KMS-11 (cell line): ENCODE measurements at regions not wholly inside any gene's neighbourhood (a gene's known extent, or its start where the extent isn't known, plus 50 kb on each side); places are given as distances from the start of the nearest gene placed in this dataset.
"Not testable (repeated sequence)": the region's sequence is repeated elsewhere in the genome, so short reads cannot be mapped to it uniquely, and the experiment has no call there.

Source experiments
- H2AFZ ChIP-seq: fragments of 200-600 bp; sonication (generic); 2 replicates; pipeline ENCODE4 v1.6.1; 2016; ENCODE audit warnings: antibody characterized with exemption, mixed run types, low read depth
- H3K27ac ChIP-seq: fragments of 200-600 bp; sonication (generic); 2 replicates; pipeline ENCODE4 v1.6.1; 2016; ENCODE audit warnings: mild to moderate bottlenecking, mixed run types
- H3K27me3 ChIP-seq: fragments of 200-600 bp; sonication (generic); 2 replicates; pipeline ENCODE4 v1.6.1; 2017; ENCODE audit warnings: mild to moderate bottlenecking, low read depth, mixed run types, moderate library complexity; ENCODE audit not compliant: insufficient read depth
- H3K36me3 ChIP-seq: fragments of 200-600 bp; sonication (generic); 2 replicates; pipeline ENCODE4 v1.6.1; 2017; ENCODE audit warnings: mild to moderate bottlenecking, mixed run types; ENCODE audit not compliant: insufficient read depth
- H3K4me1 ChIP-seq: fragments of 200-600 bp; sonication (generic); 2 replicates; pipeline ENCODE4 v1.6.1; 2016; ENCODE audit warnings: mild to moderate bottlenecking, low read depth, mixed run types; ENCODE audit not compliant: poor library complexity, severe bottlenecking
- H3K4me2 ChIP-seq: fragments of 200-600 bp; sonication (generic); 2 replicates; pipeline ENCODE4 v1.7.0; 2016; ENCODE audit warnings: mild to moderate bottlenecking, mixed run types
- H3K4me3 ChIP-seq: fragments of 200-600 bp; sonication (generic); IDR thresholded peaks from 2 replicates; pipeline ENCODE4 v1.6.1; 2017; ENCODE audit warnings: low read depth, low read length, mixed read lengths; ENCODE audit not compliant: insufficient read depth
- H3K79me2 ChIP-seq: fragments of 200-600 bp; sonication (generic); 2 replicates; pipeline ENCODE4 v1.6.1; 2016; ENCODE audit warnings: low read depth, mixed run types; ENCODE audit not compliant: insufficient read depth
- H3K9ac ChIP-seq: fragments of 200-600 bp; sonication (generic); 2 replicates; pipeline ENCODE4 v1.6.1; 2016; ENCODE audit warnings: mild to moderate bottlenecking, mixed run types
- H4K20me1 ChIP-seq: fragments of 200-600 bp; sonication (generic); 2 replicates; pipeline ENCODE4 v1.6.1; 2016; ENCODE audit warnings: mild to moderate bottlenecking, mixed run types; ENCODE audit not compliant: insufficient read depth
- CTCF ChIP-seq: fragments of 200-600 bp; sonication (generic); conservative IDR thresholded peaks from 2 replicates; pipeline ENCODE4 v1.6.1; 2017; ENCODE audit warnings: low read depth, mild to moderate bottlenecking, antibody characterized with exemption, low read length, moderate library complexity, mixed read lengths

GRCh38 chr6:26720663-26721218, 61.2 kb upstream of the ZNF322 start:
- not testable (repeated sequence) for H3K36me3 ChIP-seq, H3K4me3 ChIP-seq, H3K4me2 ChIP-seq, H2AFZ ChIP-seq, H3K79me2 ChIP-seq, H3K4me1 ChIP-seq, H3K27me3 ChIP-seq, H3K9ac ChIP-seq, H3K27ac ChIP-seq, H4K20me1 ChIP-seq

- not testable (repeated sequence) for H2AFZ ChIP-seq, H3K27me3 ChIP-seq, H3K9ac ChIP-seq, H3K4me1 ChIP-seq, H3K27ac ChIP-seq, H4K20me1 ChIP-seq, H3K36me3 ChIP-seq, H3K79me2 ChIP-seq, H3K4me2 ChIP-seq, H3K4me3 ChIP-seq
Observed at GRCh38 chr6:26730019-26730766, 70.6 kb upstream of the ZNF322 start.

- not testable (repeated sequence) for H3K4me1 ChIP-seq, H3K4me2 ChIP-seq, H4K20me1 ChIP-seq, H3K27ac ChIP-seq, H3K9ac ChIP-seq, H3K4me3 ChIP-seq, H3K79me2 ChIP-seq, H3K27me3 ChIP-seq, H2AFZ ChIP-seq, H3K36me3 ChIP-seq
Observed at GRCh38 chr6:26734776-26735472, 75.4 kb upstream of the ZNF322 start.

GRCh38 chr6:26739811-26740210, 80.3 kb upstream of the ZNF322 start:
- Histone ChIP-seq H2AFZ (no peak overlapping the region), H3K36me3 (no peaks in the 10 kb centered on the region), H3K9ac (no peak overlapping the region), H4K20me1 (no peaks in the 10 kb centered on the region), H3K79me2 (no peaks in the 10 kb centered on the region), H3K27ac (no peak overlapping the region), H3K4me2 (no peak overlapping the region), H3K27me3 (no peaks in the 10 kb centered on the region), H3K4me3 (no peak overlapping the region), H3K4me1 (no peaks in the 10 kb centered on the region)
- TF ChIP-seq CTCF, result no peak

- Histone ChIP-seq H3K4me3 (no peak overlapping the region), H3K9ac (no peak overlapping the region), H3K36me3 (no peaks in the 10 kb centered on the region), H4K20me1 (no peaks in the 10 kb centered on the region), H3K4me2 (no peak overlapping the region), H3K27me3 (no peaks in the 10 kb centered on the region), H3K27ac (no peak overlapping the region), H3K79me2 (no peaks in the 10 kb centered on the region), H2AFZ (no peak overlapping the region), H3K4me1 (no peaks in the 10 kb centered on the region)
- TF ChIP-seq CTCF, result no peak
Observed at GRCh38 chr6:26743157-26743821, 83.7 kb upstream of the ZNF322 start.
